ENCODE measurements at regions not wholly inside any gene's neighbourhood (a gene's known extent, or its start where the extent isn't known, plus 50 kb on each side); places are given as distances from the start of the nearest gene placed in this dataset.

- TF ChIP-seq, protein P1, sequence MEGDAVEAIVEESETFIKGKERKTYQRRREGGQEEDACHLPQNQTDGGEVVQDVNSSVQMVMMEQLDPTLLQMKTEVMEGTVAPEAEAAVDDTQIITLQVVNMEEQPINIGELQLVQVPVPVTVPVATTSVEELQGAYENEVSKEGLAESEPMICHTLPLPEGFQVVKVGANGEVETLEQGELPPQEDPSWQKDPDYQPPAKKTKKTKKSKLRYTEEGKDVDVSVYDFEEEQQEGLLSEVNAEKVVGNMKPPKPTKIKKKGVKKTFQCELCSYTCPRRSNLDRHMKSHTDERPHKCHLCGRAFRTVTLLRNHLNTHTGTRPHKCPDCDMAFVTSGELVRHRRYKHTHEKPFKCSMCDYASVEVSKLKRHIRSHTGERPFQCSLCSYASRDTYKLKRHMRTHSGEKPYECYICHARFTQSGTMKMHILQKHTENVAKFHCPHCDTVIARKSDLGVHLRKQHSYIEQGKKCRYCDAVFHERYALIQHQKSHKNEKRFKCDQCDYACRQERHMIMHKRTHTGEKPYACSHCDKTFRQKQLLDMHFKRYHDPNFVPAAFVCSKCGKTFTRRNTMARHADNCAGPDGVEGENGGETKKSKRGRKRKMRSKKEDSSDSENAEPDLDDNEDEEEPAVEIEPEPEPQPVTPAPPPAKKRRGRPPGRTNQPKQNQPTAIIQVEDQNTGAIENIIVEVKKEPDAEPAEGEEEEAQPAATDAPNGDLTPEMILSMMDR (IDR thresholded peaks at IDR 0.05 in 8 of 11, conservative IDR thresholded peaks at IDR 0.05 in 3 of 11): no peak
- TF ChIP-seq POLR2A (IDR thresholded peaks at IDR 0.05) (no peak), POLR2AphosphoS5 (IDR thresholded peaks at IDR 0.05) (no peak)
These were observed 59.3 kb upstream of the TMEM72 start for GRCh38 chr10:44851881-44852280.

Data from spleen (tissue), 7 donors.